Endothelial cell of umbilical vein (primary cell): ENCODE measurements at regions not wholly inside any gene's neighbourhood (a gene's known extent, or its start where the extent isn't known, plus 50 kb on each side); places are given as distances from the start of the nearest gene placed in this dataset.

Experiments used
- BruUV-seq: library from RNA; stranded (reverse); fragments of 400-500 nt; replicated peaks from 2 replicates; lab custom pipeline; 2021; lab: Mats Ljungman, UMichigan
- CTCF ChIA-PET: fragments of 300-600, 350-600 bp; sonication (Branson Sonifier 250); formaldehyde crosslinking; loops from one replicate; lab custom pipeline; 2021; ENCODE audit warnings: antibody characterized with exemption, inconsistent platforms; lab: Charles Lee
- POLR2A ChIA-PET: fragments of 300-600, 350-600 bp; sonication (Branson Sonifier 250); formaldehyde crosslinking; loops from one replicate; lab custom pipeline; 2021; ENCODE audit warnings: antibody characterized with exemption, inconsistent platforms; lab: Charles Lee
- DNase-seq: peaks from one replicate; pipeline ENCODE4 v3.0.0-alpha.2; 2011; ENCODE audit warnings: low read depth, low spot score
- FAIRE-seq: peaks from 2 replicates; lab custom pipeline; 2011; peaks lifted over from hg19 to GRCh38; lab: Jason Lieb, UNC
- H2AFZ ChIP-seq: 2 replicates; pipeline ENCODE4 v1.6.0; 2012; ENCODE audit warnings: low read depth, low read length, control low read depth, inconsistent platforms
- H3K27ac ChIP-seq: 2 replicates; pipeline ENCODE4 v1.5.1; 2011; ENCODE audit warnings: low read depth, mild to moderate bottlenecking, control low read depth, low read length, moderate library complexity; ENCODE audit not compliant: insufficient read depth
- H3K27me3 ChIP-seq, 2 experiments: 2 replicates each; pipeline versions ENCODE4 v1.6.0 to v1.6.1; 2011; ENCODE audit warnings: low read length in 2 of 2, mixed read lengths in 1 of 2; ENCODE audit not compliant: control insufficient read depth in 2 of 2, insufficient read depth in 2 of 2
- H3K36me3 ChIP-seq, 2 experiments: 2 replicates in 1 of 2; 3 replicates in 1 of 2; pipeline ENCODE4 v1.5.1; 2011; ENCODE audit warnings: low read length in 2 of 2, mild to moderate bottlenecking in 1 of 2, moderate library complexity in 1 of 2; ENCODE audit not compliant: control insufficient read depth in 2 of 2, insufficient read depth in 2 of 2; ENCODE audit errors: extremely low read depth in 1 of 2
- H3K4me1 ChIP-seq: 3 replicates; pipeline ENCODE4 v1.5.1; 2011; ENCODE audit warnings: mild to moderate bottlenecking, low read length; ENCODE audit not compliant: control insufficient read depth, insufficient read depth; ENCODE audit errors: extremely low read depth
- H3K4me2 ChIP-seq: 2 replicates; pipeline ENCODE4 v1.6.1; 2011; ENCODE audit warnings: low read length, control low read depth, mixed read lengths; ENCODE audit not compliant: insufficient read depth
- H3K4me3 ChIP-seq, 3 experiments: fragments of 200-600 bp in 1 of 3; sonication (generic), shearing (Covaris generic) in 1 of 3; replicated peaks in 1 of 3; 2 replicates each; pipeline ENCODE4 v1.5.1; 2011 to 2016; ENCODE audit warnings: control low read depth in 3 of 3, low read length in 3 of 3, mild to moderate bottlenecking in 2 of 3, inconsistent platforms in 1 of 3, low read depth in 1 of 3, moderate library complexity in 1 of 3; ENCODE audit not compliant: insufficient read depth in 1 of 3
- H3K79me2 ChIP-seq: 2 replicates; pipeline ENCODE4 v1.6.0; 2012; ENCODE audit warnings: low read length, inconsistent platforms; ENCODE audit not compliant: control insufficient read depth, insufficient read depth
- H3K9ac ChIP-seq: replicated peaks from 2 replicates; pipeline ENCODE3; 2011; ENCODE audit warnings: low read length, control low read depth; ENCODE audit not compliant: insufficient read depth; ENCODE audit errors: extremely low read depth
- H3K9me1 ChIP-seq: replicated peaks from 3 replicates; pipeline ENCODE4 v1.6.0; 2011; ENCODE audit warnings: mild to moderate bottlenecking, low read length; ENCODE audit not compliant: control insufficient read depth, insufficient read depth; ENCODE audit errors: extremely low read depth
- H3K9me3 ChIP-seq: replicated peaks from 2 replicates; pipeline ENCODE4 v1.5.1; 2012; ENCODE audit warnings: low read length, inconsistent platforms; ENCODE audit not compliant: control insufficient read depth, insufficient read depth
- H4K20me1 ChIP-seq: replicated peaks from 2 replicates; pipeline ENCODE3; 2011; ENCODE audit warnings: mild to moderate bottlenecking, low read length; ENCODE audit not compliant: control insufficient read depth, insufficient read depth; ENCODE audit errors: extremely low read depth
- CTCF ChIP-seq, 2 donors: IDR thresholded peaks; 1 replicate in 1 of 2; 2 replicates in 1 of 2; pipeline ENCODE4 v1.5.1; 2011; ENCODE audit warnings: low read length in 2 of 2, mild to moderate bottlenecking in 2 of 2, moderate library complexity in 2 of 2, control low read depth in 1 of 2, inconsistent platforms in 1 of 2, low read depth in 1 of 2; ENCODE audit not compliant: insufficient read depth in 1 of 2; ENCODE audit errors: extremely low read depth in 1 of 2
- EZH2 ChIP-seq: IDR thresholded peaks from 2 replicates; pipeline ENCODE4 v1.6.1; 2012; ENCODE audit warnings: borderline replicate concordance, low read depth, mild to moderate bottlenecking, moderate library complexity, low read length, inconsistent platforms; ENCODE audit not compliant: severe bottlenecking
- FOS ChIP-seq: IDR thresholded peaks from 2 replicates; pipeline ENCODE4 v1.6.1; 2011; ENCODE audit warnings: mild to moderate bottlenecking, low read length, moderate library complexity, borderline replicate concordance; ENCODE audit not compliant: insufficient read depth
- GATA2 ChIP-seq: IDR thresholded peaks from 2 replicates; pipeline ENCODE4 v1.7.0; 2011; ENCODE audit warnings: low read depth, mild to moderate bottlenecking, moderate library complexity, mixed read lengths, low read length; ENCODE audit not compliant: insufficient read length, insufficient read depth
- JUN ChIP-seq: IDR thresholded peaks from 2 replicates; pipeline ENCODE4 v1.6.1; 2011; ENCODE audit warnings: borderline replicate concordance, low read depth; ENCODE audit not compliant: insufficient read length, insufficient read depth
- MAX ChIP-seq: IDR thresholded peaks from 2 replicates; pipeline ENCODE4 v1.6.1; 2011; ENCODE audit not compliant: insufficient read depth, insufficient read length
- MYC ChIP-seq: IDR thresholded peaks from one replicate; pipeline ENCODE4 v1.6.1; 2011; ENCODE audit warnings: mild to moderate bottlenecking, low read depth, low read length
- POLR2A ChIP-seq: IDR thresholded peaks from 2 replicates; pipeline ENCODE4 v1.6.1; 2012; ENCODE audit warnings: low read depth, mild to moderate bottlenecking, control low read depth, low read length
- POLR2AphosphoS5 ChIP-seq: IDR thresholded peaks from 2 replicates; pipeline ENCODE4 v1.6.1; 2012; ENCODE audit warnings: low read depth, mild to moderate bottlenecking, control low read depth, low read length, moderate library complexity; ENCODE audit not compliant: insufficient read depth
- dilution Hi-C: fragments of 300-500 bp; cut with MboI; formaldehyde crosslinking; loops from one replicate; pipeline ENCODE4 v1.15.0; 2019; ENCODE audit warnings: low sequenced_read_pairs; ENCODE audit not compliant: extremely low pct_ligation_motif_present
- intact Hi-C: fragments of 100-400 bp; cut with micrococcal nuclease; formaldehyde crosslinking; loops from one replicate; pipeline ENCODE4 v1.10.0; 2022

DNA sequence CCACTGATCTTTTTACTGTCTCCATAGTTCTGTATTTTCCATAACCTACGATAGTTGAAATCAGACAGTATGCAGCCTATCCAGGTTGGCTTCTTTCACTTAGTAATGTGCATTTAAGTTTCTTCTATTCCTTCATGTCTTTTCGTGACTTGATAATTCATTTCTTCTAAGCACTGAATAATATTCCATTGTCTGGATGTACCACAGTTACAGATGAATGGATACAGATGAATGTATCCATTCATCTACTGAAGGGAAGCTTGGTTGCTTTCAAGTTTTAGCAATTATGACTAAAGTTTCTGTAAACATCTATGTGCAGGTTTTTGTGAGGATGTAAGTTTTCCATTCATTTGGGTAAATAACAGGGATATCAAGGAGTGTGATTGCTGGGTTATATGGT is 124.8 kb downstream of the NSUN3 start:
- Histone ChIP-seq H3K36me3 (no peaks in the 10 kb centered on the region), H3K4me3 (no peak overlapping the region), H3K4me1 (no peaks in the 10 kb centered on the region), H4K20me1 (no peaks in the 10 kb centered on the region), H3K9me1 (no peaks in the 10 kb centered on the region), H3K27ac (no peak overlapping the region), H3K79me2 (no peaks in the 10 kb centered on the region), H3K9me3 (no peaks in the 10 kb centered on the region), H3K4me2 (no peak overlapping the region), H2AFZ (no peak overlapping the region), H3K9ac (no peak overlapping the region), H3K27me3 (no peaks in the 10 kb centered on the region)
- dilution Hi-C loops: no loop called here
- no TSS peak for BruUV-seq
- FAIRE-seq (no peak), DNase-seq (no peak)
- POLR2A ChIA-PET: no interaction called here
- no peak for TF ChIP-seq MAX
- TF ChIP-seq CTCF (IDR thresholded peaks at IDR 0.05; ENCODE audit: extremely low read depth in 1 of 2, insufficient read depth in 1 of 2, low read depth in 1 of 2, low read length in 2 of 2): no peak
- TF ChIP-seq GATA2: no peak
- no peak for TF ChIP-seq MYC
- TF ChIP-seq POLR2AphosphoS5: no peak
- intact Hi-C loops: no loop called here
- CTCF ChIA-PET: no interaction called here

- Histone ChIP-seq H3K9me3 (no peaks in the 10 kb centered on the region), H3K79me2 (no peaks in the 10 kb centered on the region), H3K27me3 (no peaks in the 10 kb centered on the region), H2AFZ (no peak overlapping the region), H3K27ac (no peak overlapping the region), H3K9ac (no peak overlapping the region), H3K36me3 (no peaks in the 10 kb centered on the region), H4K20me1 (no peaks in the 10 kb centered on the region), H3K4me3 (no peak overlapping the region), H3K9me1 (no peaks in the 10 kb centered on the region), H3K4me1 (no peaks in the 10 kb centered on the region), H3K4me2 (no peak overlapping the region)
- dilution Hi-C loops: no loop called here
- no TSS peak for BruUV-seq
- ChIA-PET CTCF (no interaction called here), POLR2A (no interaction called here)
- FAIRE-seq (no peak), DNase-seq (no peak)
- intact Hi-C loops: no loop called here
- TF ChIP-seq JUN: no peak
- TF ChIP-seq MYC: no peak
- TF ChIP-seq EZH2: no peak
- no peak for TF ChIP-seq POLR2A
- no peak for TF ChIP-seq GATA2
- TF ChIP-seq FOS: no peak
- no peak for TF ChIP-seq CTCF (IDR thresholded peaks at IDR 0.05; ENCODE audit: extremely low read depth in 1 of 2, insufficient read depth in 1 of 2, low read depth in 1 of 2, low read length in 2 of 2)
- no peak for TF ChIP-seq MAX
Observed at GRCh38 chr3:94195381-94195780, 132.5 kb downstream of the NSUN3 start.
